ENCODE measurements at regions not wholly inside any gene's neighbourhood (a gene's known extent, or its start where the extent isn't known, plus 50 kb on each side); places are given as distances from the start of the nearest gene placed in this dataset.

- DNase-seq (ENCODE audit: low read depth in 2 of 2) = peak in 1 of 2 donors; percentile 10
- no peak for TF ChIP-seq CTCF (IDR thresholded peaks at IDR 0.05; ENCODE audit: low read depth, low read length)
These were observed 134.9 kb downstream of the RPIA start for GRCh38 chr2:88826399-88826798.

GRCh38 chr2:88827821-88828220 is 136.3 kb downstream of the RPIA start:
- H3K4me3 ChIP-seq (replicated peaks in 1 of 2; ENCODE audit: low read depth in 2 of 2, low read length in 2 of 2) = no peak overlapping the region
- TF ChIP-seq CTCF (IDR thresholded peaks at IDR 0.05; ENCODE audit: low read depth, low read length) = no peak
- no peak for DNase-seq (ENCODE audit: low read depth in 2 of 2)

More at GRCh38 chr2:88826399-88826798, 134.9 kb downstream of the RPIA start:
- no peak overlapping the region for H3K4me3 ChIP-seq (replicated peaks in 1 of 2; ENCODE audit: low read depth in 2 of 2, low read length in 2 of 2)

GRCh38 chr2:88828397-88829137 is 137.1 kb downstream of the RPIA start:
- DNase-seq (ENCODE audit: low read depth in 2 of 2) = peak; percentile 42 to 59
- TF ChIP-seq CTCF (IDR thresholded peaks at IDR 0.05; ENCODE audit: low read depth, low read length) = no peak
- no peak overlapping the region for H3K4me3 ChIP-seq (replicated peaks in 1 of 2; ENCODE audit: low read depth in 2 of 2, low read length in 2 of 2)

- TF ChIP-seq CTCF (IDR thresholded peaks at IDR 0.05; ENCODE audit: low read depth, low read length) = no peak
- H3K4me3 ChIP-seq (replicated peaks in 1 of 2; ENCODE audit: low read depth in 2 of 2, low read length in 2 of 2) = no peak overlapping the region
- DNase-seq (ENCODE audit: low read depth in 2 of 2) = no peak
These were observed 138.4 kb downstream of the RPIA start for GRCh38 chr2:88829607-88830463.

DNA sequence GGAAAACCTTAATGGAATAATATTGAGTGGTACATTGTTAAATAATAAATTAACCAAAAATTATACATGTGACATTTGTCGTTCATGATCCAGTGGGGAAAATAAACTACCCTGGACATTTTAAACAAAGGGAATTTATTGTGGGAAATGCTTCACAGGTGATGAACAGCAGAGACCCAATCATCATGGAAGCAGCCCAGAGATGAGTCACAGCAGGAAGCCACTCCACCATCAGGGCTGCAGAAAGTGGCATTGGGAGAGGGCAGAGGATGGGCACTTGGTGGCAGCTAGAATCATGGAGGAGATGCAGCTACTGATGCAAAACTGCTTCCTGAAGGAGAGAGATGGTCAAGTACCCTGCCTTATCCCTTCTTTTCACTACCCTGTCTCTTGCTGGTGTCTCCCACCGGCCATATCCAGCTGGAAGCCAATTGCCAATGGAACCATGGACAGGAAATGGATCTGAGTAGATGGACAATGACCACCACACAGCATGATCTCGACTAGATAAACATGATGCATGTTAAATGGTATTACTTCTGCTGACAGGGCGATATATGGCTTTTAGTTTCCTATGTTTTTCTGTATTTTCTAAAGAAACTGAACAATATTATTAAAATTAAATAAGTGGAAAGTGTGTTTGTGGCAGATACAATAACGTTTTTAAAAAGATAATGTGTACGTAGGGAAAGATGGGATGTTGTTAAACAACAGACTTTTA is 139.8 kb downstream of the RPIA start:
- no peak overlapping the region for H3K4me3 ChIP-seq (replicated peaks in 1 of 2; ENCODE audit: low read depth in 2 of 2, low read length in 2 of 2)
- no peak for TF ChIP-seq CTCF (IDR thresholded peaks at IDR 0.05; ENCODE audit: low read depth, low read length)
- DNase-seq (ENCODE audit: low read depth in 2 of 2) = peak in 1 of 2 donors; percentile 10

DNA sequence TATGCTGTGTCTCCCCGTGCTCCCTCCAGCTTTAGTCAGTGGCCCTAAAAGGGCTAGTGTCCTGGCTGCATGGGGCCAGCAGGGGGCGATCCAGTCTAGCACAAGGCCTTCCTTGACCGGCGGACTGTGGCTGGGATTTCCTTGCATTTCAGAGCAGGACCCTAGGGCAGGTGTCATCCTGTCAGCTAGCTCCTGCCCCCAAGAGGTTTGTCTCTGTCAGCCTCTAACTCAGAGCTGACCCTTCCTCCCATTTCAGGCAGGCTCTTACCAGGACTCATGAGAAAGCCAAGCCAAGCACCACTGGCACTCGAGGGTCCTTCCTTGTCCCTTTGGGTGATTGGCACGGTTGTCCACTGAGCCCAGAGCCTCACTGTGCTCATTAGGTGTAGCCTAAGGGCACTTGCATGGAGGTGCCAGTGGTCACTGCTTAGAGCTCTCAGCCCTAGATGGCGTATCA is 140.3 kb downstream of the RPIA start:
- H3K4me3 ChIP-seq (replicated peaks in 1 of 2; ENCODE audit: low read depth in 2 of 2, low read length in 2 of 2) = no peak overlapping the region
- TF ChIP-seq CTCF (IDR thresholded peaks at IDR 0.05; ENCODE audit: low read depth, low read length) = peak; percentile 78
- peak; percentile 34 to 51 for DNase-seq (ENCODE audit: low read depth in 2 of 2)

Data from cardiac fibroblast (primary cell).